ENCODE measurements at regions not wholly inside any gene's neighbourhood (a gene's known extent, or its start where the extent isn't known, plus 50 kb on each side); places are given as distances from the start of the nearest gene placed in this dataset.

DNA sequence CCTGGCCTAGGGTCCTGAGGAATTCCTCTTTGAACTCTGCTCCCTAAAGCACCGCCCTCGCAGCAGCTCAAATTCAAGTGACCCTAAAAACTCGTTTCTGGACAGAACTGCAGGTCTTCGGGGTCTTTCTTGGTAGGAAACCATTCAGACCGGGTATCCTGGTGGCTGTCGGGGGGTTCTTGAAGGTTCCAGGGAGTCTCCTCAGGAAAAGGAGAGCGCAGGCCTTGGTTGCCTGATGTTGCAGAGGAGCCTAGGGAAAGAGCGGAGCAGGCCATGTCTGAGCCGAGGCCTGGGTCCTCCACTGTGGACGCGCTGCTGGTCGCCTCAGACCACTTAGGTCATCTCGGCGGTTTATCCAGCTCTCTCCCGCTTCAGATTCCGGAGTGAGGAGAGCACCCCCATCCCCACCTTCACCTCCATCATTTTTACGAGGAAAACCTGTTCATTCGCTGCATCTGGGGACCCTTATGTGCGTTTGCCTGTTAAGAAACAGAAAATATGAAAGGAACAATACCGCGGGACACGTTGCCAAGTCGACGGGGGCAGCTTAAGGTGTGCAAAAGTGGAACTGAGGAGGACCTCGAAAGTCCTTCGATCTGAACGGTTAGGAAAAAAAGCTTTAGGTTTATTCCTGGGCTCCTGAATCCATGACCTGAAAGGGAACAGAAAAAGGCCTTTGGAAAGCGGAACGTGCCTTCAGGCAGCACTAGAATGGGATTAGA lies 299.4 kb downstream of the PARP8 start:
- Histone ChIP-seq H3K9me2 (ENCODE audit: insufficient read depth) (no peaks in the 10 kb centered on the region), H3K36me3 (ENCODE audit: insufficient read depth) (no peaks in the 10 kb centered on the region), H3F3A (replicated peaks; ENCODE audit: low read depth) (peaks cover 20% of the 10 kb centered on the region; the same call in 1 of the 2 replicates), H3K27ac (ENCODE audit: low read depth) (no peak overlapping the region), H3K27me3 (ENCODE audit: insufficient read depth) (peaks cover 82% of the 10 kb centered on the region), H3K4me3 (peak overlapping the region; percentile 76), H3K79me2 (replicated peaks; ENCODE audit: insufficient read depth) (no peaks in the 10 kb centered on the region), H3K4me2 (peak overlapping the region; percentile 96), H3K4me1 (ENCODE audit: insufficient read depth) (peaks cover 59% of the 10 kb centered on the region), H4K20me1 (replicated peaks; ENCODE audit: insufficient read depth) (peaks cover 16% of the 10 kb centered on the region), H2AFZ (peak overlapping the region; percentile 85; the same call in 1 of the 2 replicates)
- TF ChIP-seq CREB1 (CRISPR knock-in tag; IDR thresholded peaks at IDR 0.05; ENCODE audit: low read depth) (no peak), EZH2 (IDR thresholded peaks at IDR 0.05; ENCODE audit: low read depth, unreplicated experiment) (peak; percentile 63)
- ATAC-seq = peak; percentile 9
- H3K4me3 Mint-ChIP-seq = peak overlapping the region; percentile 70
- no peak overlapping the region for H3K27ac Mint-ChIP-seq
- H3K9me3 Mint-ChIP-seq = no peaks in the 10 kb centered on the region
- no peaks in the 10 kb centered on the region; the same call in 2 of the 3 replicates for H3K36me3 Mint-ChIP-seq (ENCODE audit: low read depth)
- H3K4me1 Mint-ChIP-seq = peaks cover 55% of the 10 kb centered on the region
- peak; percentile 59 for DNase-seq (ENCODE audit: low spot score)
- peaks cover 81% of the 10 kb centered on the region for H3K27me3 Mint-ChIP-seq (ENCODE audit: insufficient read depth, low read depth, poor library complexity)

GRCh38 chr5:50967009-50967562 lies 300.6 kb downstream of the PARP8 start:
- Histone ChIP-seq H3K4me2 (peak overlapping the region; percentile 96), H4K20me1 (replicated peaks; ENCODE audit: insufficient read depth) (peaks cover 16% of the 10 kb centered on the region), H3K27ac (ENCODE audit: low read depth) (no peak overlapping the region), H3K79me2 (replicated peaks; ENCODE audit: insufficient read depth) (no peaks in the 10 kb centered on the region), H3F3A (replicated peaks; ENCODE audit: low read depth) (peaks cover 20% of the 10 kb centered on the region; the same call in 1 of the 2 replicates), H3K4me1 (ENCODE audit: insufficient read depth) (peaks cover 61% of the 10 kb centered on the region), H2AFZ (no peak overlapping the region), H3K4me3 (peak overlapping the region; percentile 76), H3K27me3 (ENCODE audit: insufficient read depth) (peaks cover 92% of the 10 kb centered on the region), H3K36me3 (ENCODE audit: insufficient read depth) (no peaks in the 10 kb centered on the region), H3K9me2 (ENCODE audit: insufficient read depth) (no peaks in the 10 kb centered on the region)
- peaks cover 55% of the 10 kb centered on the region for H3K4me1 Mint-ChIP-seq
- no peaks in the 10 kb centered on the region; the same call in 2 of the 3 replicates for H3K36me3 Mint-ChIP-seq (ENCODE audit: low read depth)
- no peak for TF ChIP-seq EZH2phosphoT487 (IDR thresholded peaks at IDR 0.05; ENCODE audit: unreplicated experiment)
- no peak for TF ChIP-seq NANOG (IDR thresholded peaks at IDR 0.05; ENCODE audit: borderline replicate concordance)
- TF ChIP-seq EZH2 (IDR thresholded peaks at IDR 0.05; ENCODE audit: low read depth, unreplicated experiment) = no peak
- TF ChIP-seq POLR2AphosphoS5 (IDR thresholded peaks at IDR 0.05; ENCODE audit: low read depth) = no peak
- TF ChIP-seq, protein P1, sequence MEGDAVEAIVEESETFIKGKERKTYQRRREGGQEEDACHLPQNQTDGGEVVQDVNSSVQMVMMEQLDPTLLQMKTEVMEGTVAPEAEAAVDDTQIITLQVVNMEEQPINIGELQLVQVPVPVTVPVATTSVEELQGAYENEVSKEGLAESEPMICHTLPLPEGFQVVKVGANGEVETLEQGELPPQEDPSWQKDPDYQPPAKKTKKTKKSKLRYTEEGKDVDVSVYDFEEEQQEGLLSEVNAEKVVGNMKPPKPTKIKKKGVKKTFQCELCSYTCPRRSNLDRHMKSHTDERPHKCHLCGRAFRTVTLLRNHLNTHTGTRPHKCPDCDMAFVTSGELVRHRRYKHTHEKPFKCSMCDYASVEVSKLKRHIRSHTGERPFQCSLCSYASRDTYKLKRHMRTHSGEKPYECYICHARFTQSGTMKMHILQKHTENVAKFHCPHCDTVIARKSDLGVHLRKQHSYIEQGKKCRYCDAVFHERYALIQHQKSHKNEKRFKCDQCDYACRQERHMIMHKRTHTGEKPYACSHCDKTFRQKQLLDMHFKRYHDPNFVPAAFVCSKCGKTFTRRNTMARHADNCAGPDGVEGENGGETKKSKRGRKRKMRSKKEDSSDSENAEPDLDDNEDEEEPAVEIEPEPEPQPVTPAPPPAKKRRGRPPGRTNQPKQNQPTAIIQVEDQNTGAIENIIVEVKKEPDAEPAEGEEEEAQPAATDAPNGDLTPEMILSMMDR (conservative IDR thresholded peaks at IDR 0.05; ENCODE audit: low read depth in 2 of 2) = no peak
- no peak for TF ChIP-seq ZNF331 (CRISPR knock-in tag; IDR thresholded peaks at IDR 0.05; ENCODE audit: low read depth)
- TF ChIP-seq ETS1 (IDR thresholded peaks at IDR 0.05) = no peak
- TF ChIP-seq JUNB (IDR thresholded peaks at IDR 0.05; ENCODE audit: unreplicated experiment) = no peak
- TF ChIP-seq CREB1 (CRISPR knock-in tag; IDR thresholded peaks at IDR 0.05; ENCODE audit: low read depth) = no peak
- TF ChIP-seq, protein P2, sequence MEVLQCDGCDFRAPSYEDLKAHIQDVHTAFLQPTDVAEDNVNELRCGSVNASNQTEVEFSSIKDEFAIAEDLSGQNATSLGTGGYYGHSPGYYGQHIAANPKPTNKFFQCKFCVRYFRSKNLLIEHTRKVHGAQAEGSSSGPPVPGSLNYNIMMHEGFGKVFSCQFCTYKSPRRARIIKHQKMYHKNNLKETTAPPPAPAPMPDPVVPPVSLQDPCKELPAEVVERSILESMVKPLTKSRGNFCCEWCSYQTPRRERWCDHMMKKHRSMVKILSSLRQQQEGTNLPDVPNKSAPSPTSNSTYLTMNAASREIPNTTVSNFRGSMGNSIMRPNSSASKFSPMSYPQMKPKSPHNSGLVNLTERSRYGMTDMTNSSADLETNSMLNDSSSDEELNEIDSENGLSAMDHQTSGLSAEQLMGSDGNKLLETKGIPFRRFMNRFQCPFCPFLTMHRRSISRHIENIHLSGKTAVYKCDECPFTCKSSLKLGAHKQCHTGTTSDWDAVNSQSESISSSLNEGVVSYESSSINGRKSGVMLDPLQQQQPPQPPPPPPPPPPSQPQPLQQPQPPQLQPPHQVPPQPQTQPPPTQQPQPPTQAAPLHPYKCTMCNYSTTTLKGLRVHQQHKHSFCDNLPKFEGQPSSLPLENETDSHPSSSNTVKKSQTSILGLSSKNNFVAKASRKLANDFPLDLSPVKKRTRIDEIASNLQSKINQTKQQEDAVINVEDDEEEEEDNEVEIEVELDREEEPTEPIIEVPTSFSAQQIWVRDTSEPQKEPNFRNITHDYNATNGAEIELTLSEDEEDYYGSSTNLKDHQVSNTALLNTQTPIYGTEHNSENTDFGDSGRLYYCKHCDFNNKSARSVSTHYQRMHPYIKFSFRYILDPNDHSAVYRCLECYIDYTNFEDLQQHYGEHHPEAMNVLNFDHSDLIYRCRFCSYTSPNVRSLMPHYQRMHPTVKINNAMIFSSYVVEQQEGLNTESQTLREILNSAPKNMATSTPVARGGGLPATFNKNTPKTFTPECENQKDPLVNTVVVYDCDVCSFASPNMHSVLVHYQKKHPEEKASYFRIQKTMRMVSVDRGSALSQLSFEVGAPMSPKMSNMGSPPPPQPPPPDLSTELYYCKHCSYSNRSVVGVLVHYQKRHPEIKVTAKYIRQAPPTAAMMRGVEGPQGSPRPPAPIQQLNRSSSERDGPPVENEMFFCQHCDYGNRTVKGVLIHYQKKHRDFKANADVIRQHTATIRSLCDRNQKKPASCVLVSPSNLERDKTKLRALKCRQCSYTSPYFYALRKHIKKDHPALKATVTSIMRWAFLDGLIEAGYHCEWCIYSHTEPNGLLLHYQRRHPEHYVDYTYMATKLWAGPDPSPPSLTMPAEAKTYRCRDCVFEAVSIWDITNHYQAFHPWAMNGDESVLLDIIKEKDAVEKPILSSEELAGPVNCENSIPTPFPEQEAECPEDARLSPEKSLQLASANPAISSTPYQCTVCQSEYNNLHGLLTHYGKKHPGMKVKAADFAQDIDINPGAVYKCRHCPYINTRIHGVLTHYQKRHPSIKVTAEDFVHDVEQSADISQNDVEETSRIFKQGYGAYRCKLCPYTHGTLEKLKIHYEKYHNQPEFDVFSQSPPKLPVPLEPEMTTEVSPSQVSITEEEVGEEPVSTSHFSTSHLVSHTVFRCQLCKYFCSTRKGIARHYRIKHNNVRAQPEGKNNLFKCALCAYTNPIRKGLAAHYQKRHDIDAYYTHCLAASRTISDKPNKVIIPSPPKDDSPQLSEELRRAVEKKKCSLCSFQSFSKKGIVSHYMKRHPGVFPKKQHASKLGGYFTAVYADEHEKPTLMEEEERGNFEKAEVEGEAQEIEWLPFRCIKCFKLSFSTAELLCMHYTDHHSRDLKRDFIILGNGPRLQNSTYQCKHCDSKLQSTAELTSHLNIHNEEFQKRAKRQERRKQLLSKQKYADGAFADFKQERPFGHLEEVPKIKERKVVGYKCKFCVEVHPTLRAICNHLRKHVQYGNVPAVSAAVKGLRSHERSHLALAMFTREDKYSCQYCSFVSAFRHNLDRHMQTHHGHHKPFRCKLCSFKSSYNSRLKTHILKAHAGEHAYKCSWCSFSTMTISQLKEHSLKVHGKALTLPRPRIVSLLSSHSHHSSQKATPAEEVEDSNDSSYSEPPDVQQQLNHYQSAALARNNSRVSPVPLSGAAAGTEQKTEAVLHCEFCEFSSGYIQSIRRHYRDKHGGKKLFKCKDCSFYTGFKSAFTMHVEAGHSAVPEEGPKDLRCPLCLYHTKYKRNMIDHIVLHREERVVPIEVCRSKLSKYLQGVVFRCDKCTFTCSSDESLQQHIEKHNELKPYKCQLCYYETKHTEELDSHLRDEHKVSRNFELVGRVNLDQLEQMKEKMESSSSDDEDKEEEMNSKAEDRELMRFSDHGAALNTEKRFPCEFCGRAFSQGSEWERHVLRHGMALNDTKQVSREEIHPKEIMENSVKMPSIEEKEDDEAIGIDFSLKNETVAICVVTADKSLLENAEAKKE (CRISPR knock-in tag; IDR thresholded peaks at IDR 0.05) = no peak
- no peak for TF ChIP-seq ZNF114 (CRISPR knock-in tag; IDR thresholded peaks at IDR 0.05)
- H3K4me3 Mint-ChIP-seq = peak overlapping the region; percentile 70
- DNase-seq (ENCODE audit: low spot score) (peak; percentile 37), ATAC-seq (no peak)
- no peaks in the 10 kb centered on the region for H3K9me3 Mint-ChIP-seq
- H3K27me3 Mint-ChIP-seq (ENCODE audit: insufficient read depth, low read depth, poor library complexity) = peaks cover 88% of the 10 kb centered on the region
- no peak overlapping the region for H3K27ac Mint-ChIP-seq

Data from GM23338 (cell line).